Smooth muscle cell (in vitro differentiated cells): ENCODE measurements at regions not wholly inside any gene's neighbourhood (a gene's known extent, or its start where the extent isn't known, plus 50 kb on each side); places are given as distances from the start of the nearest gene placed in this dataset.
"Not testable (repeated sequence)": the region's sequence is repeated elsewhere in the genome, so short reads cannot be mapped to it uniquely, and the experiment has no call there.

ENCODE experiments used
- DNase-seq: peaks from one replicate; lab custom pipeline; 2025; ENCODE audit not compliant: unreplicated experiment; lab: John Stamatoyannopoulos, UW
- H2AFZ ChIP-seq: fragments of 200-600 bp; sonication (generic); 2 replicates; pipeline ENCODE4 v1.6.0; 2016; ENCODE audit warnings: antibody characterized with exemption, low read depth, mild to moderate bottlenecking
- H3F3A ChIP-seq: fragments of 200-600 bp; sonication (generic); 2 replicates; pipeline ENCODE4 v1.6.0; 2017; ENCODE audit warnings: antibody characterized with exemption, low read depth
- H3K27ac ChIP-seq: fragments of 200-600 bp; sonication (generic); 2 replicates; pipeline ENCODE4 v1.5.1; 2016; ENCODE audit warnings: low read depth, mild to moderate bottlenecking
- H3K27me3 ChIP-seq: fragments of 200-600 bp; sonication (generic); 2 replicates; pipeline ENCODE4 v1.6.1; 2016; ENCODE audit warnings: low read depth, mild to moderate bottlenecking
- H3K36me3 ChIP-seq: fragments of 200-600 bp; sonication (generic); 2 replicates; pipeline ENCODE4 v1.5.1; 2016; ENCODE audit warnings: low read depth
- H3K4me1 ChIP-seq: fragments of 200-600 bp; sonication (generic); 2 replicates; pipeline ENCODE4 v1.5.1; 2016; ENCODE audit warnings: low read depth
- H3K4me2 ChIP-seq: fragments of 200-600 bp; sonication (generic); 2 replicates; pipeline ENCODE4 v1.6.0; 2016; ENCODE audit warnings: mild to moderate bottlenecking
- H3K4me3 ChIP-seq: fragments of 200-600 bp; sonication (generic); 2 replicates; pipeline ENCODE4 v1.5.1; 2016; ENCODE audit warnings: mild to moderate bottlenecking
- H3K79me2 ChIP-seq: fragments of 200-600 bp; sonication (generic); 2 replicates; pipeline ENCODE4 v1.6.0; 2016; ENCODE audit warnings: low read depth, mild to moderate bottlenecking
- H3K9ac ChIP-seq: fragments of 200-600 bp; sonication (generic); 2 replicates; pipeline ENCODE4 v1.6.0; 2016; ENCODE audit warnings: low read depth
- H3K9me3 ChIP-seq: fragments of 200-600 bp; sonication (generic); replicated peaks from 2 replicates; pipeline ENCODE4 v1.5.1; 2016; ENCODE audit warnings: low read depth
- H4K20me1 ChIP-seq: fragments of 200-600 bp; sonication (generic); 2 replicates; pipeline ENCODE4 v1.6.0; 2016; ENCODE audit warnings: low read depth
- CTCF ChIP-seq: fragments of 200-600 bp; sonication (generic); IDR thresholded peaks from 2 replicates; pipeline ENCODE4 v1.5.1; 2017; ENCODE audit warnings: borderline replicate concordance, mild to moderate bottlenecking, antibody characterized with exemption; ENCODE audit not compliant: insufficient read depth, poor library complexity, severe bottlenecking
- WGBS: methylation state at CpG from one replicate; pipeline ENCODE4 v1.1.7; 2016; ENCODE audit warnings: low lambda C conversion rate; 5-methylcytosine and 5-hydroxymethylcytosine counted together

GRCh38 chr3:191087391-191087790, 111.7 kb upstream of the OSTN start:
- H3K4me1 ChIP-seq: no peaks in the 10 kb centered on the region
- no peak overlapping the region for H2AFZ ChIP-seq
- no peaks in the 10 kb centered on the region for H3F3A ChIP-seq
- no peak for DNase-seq
- 91% methylated on average over 3 of the region's 3 CpGs for WGBS
- no peak overlapping the region for H3K9ac ChIP-seq
- no peaks in the 10 kb centered on the region for H3K36me3 ChIP-seq
- no peak overlapping the region for H3K4me2 ChIP-seq
- TF ChIP-seq CTCF: no peak
- no peaks in the 10 kb centered on the region for H3K9me3 ChIP-seq
- H3K79me2 ChIP-seq: no peaks in the 10 kb centered on the region
- H4K20me1 ChIP-seq: no peaks in the 10 kb centered on the region
- no peak overlapping the region for H3K4me3 ChIP-seq
- no peak overlapping the region for H3K27ac ChIP-seq
- no peaks in the 10 kb centered on the region for H3K27me3 ChIP-seq

- no peaks in the 10 kb centered on the region for H4K20me1 ChIP-seq
- no peak overlapping the region for H3K4me3 ChIP-seq
- H3K9me3 ChIP-seq: no peaks in the 10 kb centered on the region
- no peaks in the 10 kb centered on the region for H3K79me2 ChIP-seq
- DNase-seq: no peak
- TF ChIP-seq CTCF: no peak
- H3K9ac ChIP-seq: no peak overlapping the region
- 70% methylated on average over 3 of the region's 3 CpGs for WGBS
- H3K4me1 ChIP-seq: no peaks in the 10 kb centered on the region
- H2AFZ ChIP-seq: no peak overlapping the region
- H3K27ac ChIP-seq: no peak overlapping the region
- peak overlapping the region; percentile 15 for H3K4me2 ChIP-seq
- H3K36me3 ChIP-seq: no peaks in the 10 kb centered on the region
- H3F3A ChIP-seq: no peaks in the 10 kb centered on the region
- H3K27me3 ChIP-seq: no peaks in the 10 kb centered on the region
Measured at GRCh38 chr3:191085091-191085490, 114.0 kb upstream of the OSTN start.

GRCh38 chr3:191078913-191079312, 120.1 kb upstream of the OSTN start:
- not testable (repeated sequence) for H3K4me3 ChIP-seq, H3K27ac ChIP-seq, H3K4me1 ChIP-seq, H3K9ac ChIP-seq, H4K20me1 ChIP-seq, DNase-seq, H2AFZ ChIP-seq, H3K79me2 ChIP-seq, H3K36me3 ChIP-seq, H3K27me3 ChIP-seq, H3F3A ChIP-seq, H3K4me2 ChIP-seq, H3K9me3 ChIP-seq
- WGBS: 92% methylated on average over 3 of the region's 3 CpGs

- no peak for DNase-seq
- 85% methylated on average over 2 of the region's 2 CpGs for WGBS
- Histone ChIP-seq H3K9ac (no peak overlapping the region), H3F3A (no peaks in the 10 kb centered on the region), H3K27me3 (no peaks in the 10 kb centered on the region), H3K9me3 (no peaks in the 10 kb centered on the region), H4K20me1 (no peaks in the 10 kb centered on the region), H3K4me1 (no peaks in the 10 kb centered on the region), H3K36me3 (no peaks in the 10 kb centered on the region), H3K4me2 (no peak overlapping the region), H2AFZ (no peak overlapping the region), H3K4me3 (no peak overlapping the region), H3K79me2 (no peaks in the 10 kb centered on the region), H3K27ac (no peak overlapping the region)
- TF ChIP-seq CTCF: no peak
Measured at GRCh38 chr3:191076903-191077552, 122.0 kb upstream of the OSTN start.
